A673 (cell line): ENCODE measurements at regions not wholly inside any gene's neighbourhood (a gene's known extent, or its start where the extent isn't known, plus 50 kb on each side); places are given as distances from the start of the nearest gene placed in this dataset.

ENCODE experiments used
- BruUV-seq: library from RNA; stranded (reverse); fragments of 400-500 nt; replicated peaks from 2 replicates; lab custom pipeline; 2021; lab: Mats Ljungman, UMichigan
- CTCF ChIA-PET: fragments of 300-600 bp; sonication (Branson Sonifier 250); formaldehyde crosslinking; loops from one replicate; lab custom pipeline; 2022; ENCODE audit warnings: antibody characterized with exemption; lab: Charles Lee
- POLR2A ChIA-PET: fragments of 300-600 bp; sonication (Branson Sonifier 250); formaldehyde crosslinking; loops from one replicate; lab custom pipeline; 2022; ENCODE audit warnings: antibody characterized with exemption; ENCODE audit not compliant: low non-redundant PET; lab: Charles Lee
- DNase-seq: peaks from one replicate; pipeline ENCODE4 v3.0.0-alpha.2; 2015; ENCODE audit warnings: low spot score
- H3K27ac ChIP-seq: fragments of 200-600 bp; sonication (generic); 2 replicates; pipeline ENCODE4 v1.5.1; 2016; ENCODE audit warnings: mixed run types, low read depth, mild to moderate bottlenecking, mixed read lengths, antibody characterized with exemption, low read length; ENCODE audit not compliant: poor library complexity, severe bottlenecking
- H3K27me3 ChIP-seq: fragments of 200-600 bp; sonication (generic); replicated peaks from 2 replicates; pipeline ENCODE4 v1.6.1; 2017; ENCODE audit warnings: mixed run types, low read depth, mild to moderate bottlenecking, mixed read lengths, antibody characterized with exemption, low read length; ENCODE audit not compliant: insufficient read depth, poor library complexity
- H3K36me3 ChIP-seq: fragments of 200-600 bp; sonication (generic); 2 replicates; pipeline ENCODE4 v1.6.1; 2016; ENCODE audit warnings: mixed run types, mild to moderate bottlenecking, mixed read lengths, antibody characterized with exemption, low read length; ENCODE audit not compliant: insufficient read depth, poor library complexity, severe bottlenecking
- H3K4me1 ChIP-seq: fragments of 200-600 bp; sonication (generic); 2 replicates; pipeline ENCODE4 v1.6.1; 2017; ENCODE audit warnings: mixed run types, mild to moderate bottlenecking, mixed read lengths, antibody characterized with exemption, low read length; ENCODE audit not compliant: insufficient read depth, poor library complexity, severe bottlenecking
- H3K4me3 ChIP-seq: fragments of 200-600 bp; sonication (generic); 2 replicates; pipeline ENCODE4 v1.5.1; 2016; ENCODE audit warnings: low read depth, mixed run types, mild to moderate bottlenecking, mixed read lengths, low read length; ENCODE audit not compliant: poor library complexity, severe bottlenecking
- H3K9me3 ChIP-seq: fragments of 200-600 bp; sonication (generic); 2 replicates; pipeline ENCODE4 v1.6.1; 2016; ENCODE audit warnings: mixed run types, low read depth, mild to moderate bottlenecking, mixed read lengths, antibody characterized with exemption, low read length; ENCODE audit not compliant: poor library complexity, severe bottlenecking
- EZH2 ChIP-seq: fragments of 200-600 bp; sonication (generic); IDR thresholded peaks from 2 replicates; pipeline ENCODE4 v1.6.1; 2017; ENCODE audit warnings: borderline replicate concordance, low read depth, mild to moderate bottlenecking, mixed read lengths, antibody characterized with exemption, low read length; ENCODE audit not compliant: poor library complexity, severe bottlenecking
- intact Hi-C: fragments of 100-400 bp; cut with micrococcal nuclease; formaldehyde crosslinking; loops from one replicate; pipeline ENCODE4 v1.10.0; 2022; ENCODE audit not compliant: unreplicated experiment
- TF ChIP-seq, protein P1 (sequence below): fragments of 300-800, 200-600 bp; sonication (generic); conservative IDR thresholded peaks from 2 replicates; pipeline ENCODE4 v1.5.1; 2017; ENCODE audit warnings: low read depth, mild to moderate bottlenecking, antibody characterized with exemption, low read length, moderate library complexity, mixed read lengths

GRCh38 chr11:112464949-112465348, 204.3 kb upstream of the PLET1 start:
- H3K4me1 ChIP-seq: no peaks in the 10 kb centered on the region
- ChIA-PET CTCF (no interaction called here), POLR2A (no interaction called here)
- no peak overlapping the region for H3K4me3 ChIP-seq
- no peaks in the 10 kb centered on the region for H3K9me3 ChIP-seq
- no peaks in the 10 kb centered on the region for H3K27me3 ChIP-seq
- no peak overlapping the region for H3K27ac ChIP-seq
- BruUV-seq: no TSS peak
- H3K36me3 ChIP-seq: no peaks in the 10 kb centered on the region
- DNase-seq: no peak
- TF ChIP-seq, protein P1, sequence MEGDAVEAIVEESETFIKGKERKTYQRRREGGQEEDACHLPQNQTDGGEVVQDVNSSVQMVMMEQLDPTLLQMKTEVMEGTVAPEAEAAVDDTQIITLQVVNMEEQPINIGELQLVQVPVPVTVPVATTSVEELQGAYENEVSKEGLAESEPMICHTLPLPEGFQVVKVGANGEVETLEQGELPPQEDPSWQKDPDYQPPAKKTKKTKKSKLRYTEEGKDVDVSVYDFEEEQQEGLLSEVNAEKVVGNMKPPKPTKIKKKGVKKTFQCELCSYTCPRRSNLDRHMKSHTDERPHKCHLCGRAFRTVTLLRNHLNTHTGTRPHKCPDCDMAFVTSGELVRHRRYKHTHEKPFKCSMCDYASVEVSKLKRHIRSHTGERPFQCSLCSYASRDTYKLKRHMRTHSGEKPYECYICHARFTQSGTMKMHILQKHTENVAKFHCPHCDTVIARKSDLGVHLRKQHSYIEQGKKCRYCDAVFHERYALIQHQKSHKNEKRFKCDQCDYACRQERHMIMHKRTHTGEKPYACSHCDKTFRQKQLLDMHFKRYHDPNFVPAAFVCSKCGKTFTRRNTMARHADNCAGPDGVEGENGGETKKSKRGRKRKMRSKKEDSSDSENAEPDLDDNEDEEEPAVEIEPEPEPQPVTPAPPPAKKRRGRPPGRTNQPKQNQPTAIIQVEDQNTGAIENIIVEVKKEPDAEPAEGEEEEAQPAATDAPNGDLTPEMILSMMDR: no peak
- TF ChIP-seq EZH2: no peak
- intact Hi-C loops: no loop called here

GRCh38 chr11:112465433-112466024, 204.9 kb upstream of the PLET1 start:
- CTCF ChIA-PET: no interaction called here
- H3K27ac ChIP-seq: no peak overlapping the region
- BruUV-seq: no TSS peak
- TF ChIP-seq EZH2: no peak
- TF ChIP-seq, protein P1: no peak
- no peaks in the 10 kb centered on the region for H3K36me3 ChIP-seq
- POLR2A ChIA-PET: no interaction called here
- intact Hi-C loops: no loop called here
- no peak overlapping the region for H3K4me3 ChIP-seq
- no peak for DNase-seq
- H3K4me1 ChIP-seq: no peaks in the 10 kb centered on the region
- H3K9me3 ChIP-seq: no peaks in the 10 kb centered on the region
- no peaks in the 10 kb centered on the region for H3K27me3 ChIP-seq

DNA sequence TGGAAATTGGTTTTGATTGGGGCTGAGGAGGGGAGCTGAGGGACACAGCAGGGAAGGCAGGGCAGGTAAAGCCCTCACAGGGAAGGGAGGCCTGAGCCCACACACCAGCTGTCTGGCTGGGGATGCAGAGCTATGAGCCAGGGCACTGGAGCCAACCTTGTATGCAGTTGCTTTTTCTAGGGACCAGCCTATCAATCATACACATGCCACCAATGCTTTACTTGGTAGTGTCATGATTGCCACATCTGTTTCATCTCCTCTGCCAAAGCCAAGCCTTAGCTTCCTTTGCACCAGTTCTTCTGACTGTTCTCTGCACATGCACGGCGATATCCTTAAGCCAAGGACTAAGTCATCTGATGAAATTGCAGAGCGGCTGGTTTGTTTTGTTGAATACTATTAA, 207.1 kb upstream of the PLET1 start:
- DNase-seq: no peak
- no peaks in the 10 kb centered on the region for H3K9me3 ChIP-seq
- H3K27me3 ChIP-seq: no peaks in the 10 kb centered on the region
- no peaks in the 10 kb centered on the region for H3K4me1 ChIP-seq
- BruUV-seq: no TSS peak
- POLR2A ChIA-PET: interaction anchor here (0.8 kb wide), 1 partner anchor 27 kb away, joined by 3 read pairs; no protein-coding TSS in a partner anchor
- CTCF ChIA-PET: no interaction called here
- no peak overlapping the region for H3K4me3 ChIP-seq
- H3K27ac ChIP-seq: no peak overlapping the region
- no peaks in the 10 kb centered on the region for H3K36me3 ChIP-seq
- TF ChIP-seq, protein P1: no peak
- no peak for TF ChIP-seq EZH2
- intact Hi-C loops: no loop called here
